NCI-H2029 (cell line): ENCODE measurements at regions not wholly inside any gene's neighbourhood (a gene's known extent, or its start where the extent isn't known, plus 50 kb on each side); places are given as distances from the start of the nearest gene placed in this dataset.

Experiments used
- DNase-seq: peaks from one replicate; lab custom pipeline; 2025; lab: John Stamatoyannopoulos, UW

DNA sequence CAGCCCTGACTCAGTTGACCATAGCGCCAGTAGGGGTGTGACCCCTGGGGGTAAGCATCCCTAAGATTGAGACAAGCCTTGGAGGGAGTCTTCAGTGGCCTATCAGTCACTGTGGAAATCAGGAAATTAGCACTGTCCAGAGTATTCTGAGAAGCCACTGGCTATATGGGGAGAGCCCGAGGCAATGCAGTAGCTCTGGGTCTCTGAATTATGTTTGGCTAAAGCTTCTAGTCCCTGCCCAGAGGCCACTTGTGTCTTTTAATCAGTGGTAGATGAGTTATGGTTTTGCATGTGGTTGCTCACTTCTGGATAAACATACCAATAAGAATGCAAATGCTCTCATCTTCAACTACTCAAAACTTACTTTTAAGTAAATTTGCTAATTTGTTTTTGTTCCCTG, 100.6 kb upstream of the TOX3 start:
- no peak for DNase-seq

DNA sequence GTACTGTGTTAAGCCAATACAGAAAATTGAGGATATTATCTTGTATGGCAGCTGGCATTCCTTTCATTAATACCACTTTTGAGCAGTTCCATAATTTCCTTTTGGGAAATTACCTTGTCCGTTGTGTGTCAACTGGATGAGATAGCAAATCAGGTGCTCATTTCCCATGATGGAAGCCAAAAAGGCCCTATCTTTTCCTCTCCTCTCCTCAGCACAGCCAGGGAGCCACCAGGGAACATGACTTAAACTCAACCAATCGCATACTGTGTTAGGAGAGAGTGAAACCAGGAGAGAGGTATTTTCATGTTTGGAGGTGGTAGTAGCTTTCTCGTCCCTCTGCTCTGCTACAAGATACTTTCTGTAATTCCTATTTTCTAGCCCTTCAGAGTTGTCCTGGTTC, 96.1 kb upstream of the TOX3 start:
- DNase-seq = no peak

DNA sequence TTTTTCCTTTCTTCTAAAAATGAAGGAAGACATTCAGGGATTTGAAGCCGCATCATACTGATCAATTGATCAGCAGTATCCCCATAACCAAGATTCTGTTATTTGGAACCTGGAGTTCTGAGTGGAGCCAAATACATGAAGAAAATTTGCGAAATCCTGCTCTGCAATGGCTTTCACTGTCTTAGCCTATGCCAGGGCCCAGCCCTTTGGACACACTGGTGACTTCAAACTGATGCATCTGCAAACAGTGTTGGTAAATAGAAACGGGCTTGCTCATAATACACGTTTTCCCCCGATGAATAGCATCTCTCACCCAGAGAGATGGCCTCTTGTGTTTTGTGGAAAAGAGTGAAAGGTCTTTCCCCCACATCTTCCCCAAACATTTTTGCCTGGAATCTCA, 87.6 kb upstream of the TOX3 start:
- no peak for DNase-seq

DNA sequence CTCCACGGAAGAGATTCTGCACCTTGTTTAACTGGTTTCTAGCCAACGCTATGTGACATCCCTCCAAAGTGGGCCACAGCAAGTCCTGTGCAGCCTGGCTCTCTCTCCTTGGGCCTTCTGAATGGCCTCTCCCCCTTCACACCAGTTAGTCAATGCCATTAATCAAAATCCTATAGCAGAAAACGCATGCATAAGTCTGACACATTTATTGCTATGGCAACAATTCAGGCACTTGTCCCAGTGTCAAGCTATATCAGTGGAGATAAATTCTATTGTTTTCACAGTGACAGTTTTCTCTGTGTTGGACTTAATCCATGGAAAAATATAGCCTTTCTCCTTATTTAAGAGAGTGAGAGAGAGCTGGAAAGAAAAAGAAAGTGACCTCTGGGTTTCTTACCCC, 87.2 kb upstream of the TOX3 start:
- DNase-seq = no peak

DNA sequence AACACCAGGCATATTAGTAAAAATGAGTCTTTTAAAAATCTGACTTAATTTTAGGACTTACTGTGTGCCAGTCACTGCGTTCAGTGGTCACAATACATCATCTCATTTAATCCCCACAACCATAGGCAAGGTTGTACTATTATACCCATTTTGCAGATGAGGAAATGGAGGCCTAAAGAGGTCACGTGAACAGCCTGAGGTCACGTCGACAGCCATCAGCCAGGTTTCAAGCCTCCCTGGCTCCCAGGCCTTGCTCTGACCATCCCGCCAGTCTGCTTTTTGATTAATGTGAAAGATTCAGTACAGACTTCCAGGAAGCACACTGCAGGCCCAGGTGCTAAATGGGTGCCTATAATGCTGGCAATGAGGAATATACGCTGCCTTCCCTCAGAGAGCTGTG, 86.3 kb upstream of the TOX3 start:
- DNase-seq = no peak

DNA sequence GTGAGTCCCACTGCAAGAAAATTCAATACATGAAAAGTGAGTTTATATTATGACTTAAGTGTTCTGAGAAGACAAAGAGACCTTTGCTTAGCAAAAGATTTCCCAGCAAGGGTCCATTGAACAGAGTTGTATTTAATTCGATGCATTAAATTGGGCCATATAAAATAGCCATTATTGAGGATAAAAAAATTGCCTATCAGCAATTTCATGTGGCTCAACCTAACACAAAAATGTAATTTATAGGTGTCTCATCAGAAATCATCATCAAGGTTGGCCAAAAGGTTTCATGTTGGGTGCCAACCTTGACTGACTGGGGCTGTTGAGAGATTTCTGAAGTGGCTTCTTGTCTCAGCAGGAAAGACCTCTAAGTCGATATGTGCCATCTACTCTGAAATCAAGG, 84.8 kb upstream of the TOX3 start:
- DNase-seq = no peak

DNA sequence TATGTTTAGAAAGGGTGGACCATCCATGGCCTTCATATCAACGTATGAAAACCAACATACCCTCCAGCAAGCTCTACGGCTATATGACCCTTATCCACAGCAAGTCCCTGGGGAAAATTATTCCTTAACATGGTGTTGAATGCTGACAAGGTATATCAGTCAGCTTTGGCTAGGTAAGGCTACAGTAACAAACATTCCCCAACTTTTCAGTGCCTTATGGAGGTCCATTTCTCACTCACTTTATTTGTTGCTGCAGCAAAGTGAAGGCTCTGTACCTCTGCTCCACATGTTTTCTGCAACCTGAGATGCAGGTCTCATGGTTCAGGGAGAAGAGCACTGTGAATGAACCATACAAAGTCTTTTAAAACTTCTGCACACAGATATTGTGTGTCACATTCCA, 83.8 kb upstream of the TOX3 start:
- DNase-seq = no peak

DNA sequence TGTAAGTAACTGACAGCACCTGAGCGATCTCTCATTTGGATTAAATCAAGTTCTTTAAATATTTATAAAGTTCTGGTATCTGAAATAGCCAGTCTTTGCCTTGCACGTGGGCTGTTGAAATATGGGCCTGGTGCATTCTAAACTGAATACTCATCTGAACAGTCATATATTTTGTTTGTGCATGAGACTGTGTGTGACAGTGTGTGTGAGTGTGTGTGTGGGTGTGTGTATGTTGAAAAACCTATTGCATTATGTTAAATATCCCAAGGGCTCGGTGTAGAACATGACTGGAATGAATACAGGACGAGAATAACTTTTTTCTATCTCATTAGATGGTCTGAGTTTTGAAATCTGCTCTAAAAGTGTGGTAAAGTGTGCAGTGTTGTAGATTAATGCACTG, 82.4 kb upstream of the TOX3 start:
- DNase-seq = no peak

DNA sequence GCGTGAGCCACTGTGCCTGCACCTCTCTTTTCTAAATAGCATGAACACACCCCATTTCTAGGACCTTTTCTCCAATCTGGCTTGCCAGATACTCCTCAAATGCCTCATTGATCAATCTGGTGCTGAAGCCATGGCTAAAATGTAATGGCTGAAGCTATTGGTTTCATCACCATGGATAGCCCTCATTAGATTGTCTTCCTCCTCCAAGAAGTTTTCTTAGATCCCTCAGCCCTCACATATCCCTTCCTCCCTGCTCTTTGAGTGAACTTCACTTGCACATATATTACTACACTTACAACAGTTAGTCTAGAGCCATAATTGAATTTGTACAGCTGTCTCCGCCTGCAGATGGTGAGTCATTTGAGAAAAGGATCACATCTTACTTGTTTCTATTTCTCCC, 77.9 kb upstream of the TOX3 start:
- DNase-seq = no peak

DNA sequence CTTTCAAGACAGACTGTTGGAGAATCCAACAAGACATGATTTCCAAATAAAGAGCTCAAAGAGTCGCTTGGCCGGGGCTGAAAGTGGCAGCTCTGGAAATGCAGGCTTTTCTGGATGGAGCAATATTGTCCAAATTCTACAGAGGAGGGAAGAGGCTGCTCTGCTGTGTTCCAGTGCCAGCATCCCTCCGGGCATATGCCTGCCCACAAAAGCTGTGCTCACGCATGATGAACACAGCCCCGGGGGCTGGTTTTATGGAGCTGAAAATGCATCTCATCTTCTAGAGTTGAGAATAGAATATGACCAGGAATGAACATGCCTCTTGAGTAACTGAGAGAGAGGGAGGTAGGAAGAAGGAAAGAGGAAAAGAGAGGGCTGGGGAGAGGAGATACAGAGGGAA, 74.7 kb upstream of the TOX3 start:
- no peak for DNase-seq

DNA sequence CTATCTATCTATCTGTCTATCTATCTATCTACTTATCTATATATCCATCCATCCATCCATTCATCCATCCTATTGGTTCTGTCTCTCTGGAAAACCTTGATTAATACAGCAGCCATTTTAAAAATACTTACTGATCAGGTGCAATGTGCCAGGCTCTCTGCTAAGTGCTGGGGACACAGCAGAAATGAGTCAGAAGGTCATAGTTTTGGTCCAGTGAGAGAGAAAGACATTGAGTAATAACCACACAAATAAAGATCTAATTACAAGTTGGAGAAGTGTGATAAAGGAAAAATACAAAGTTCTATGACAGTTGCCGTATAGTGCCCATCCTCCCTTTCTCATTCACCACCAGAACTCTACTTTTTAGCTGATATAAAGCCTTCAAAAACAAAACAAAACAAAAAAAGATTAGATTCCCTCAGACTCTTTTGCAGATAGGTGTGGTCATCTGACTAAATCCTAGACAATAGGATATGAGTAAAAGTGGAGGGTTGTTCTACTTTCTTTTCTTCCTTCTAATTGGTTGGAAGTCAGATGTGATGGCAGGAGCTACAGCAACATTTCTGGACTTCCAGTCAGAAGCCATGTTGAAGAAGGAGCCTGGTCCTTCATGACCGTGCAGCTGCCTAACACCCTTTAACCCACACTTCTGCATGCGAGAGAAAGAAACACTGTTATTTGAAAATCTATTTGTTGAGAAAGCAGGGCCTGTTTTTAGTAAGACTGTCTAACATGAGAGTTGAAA, 72.0 kb upstream of the TOX3 start:
- no peak for DNase-seq

DNA sequence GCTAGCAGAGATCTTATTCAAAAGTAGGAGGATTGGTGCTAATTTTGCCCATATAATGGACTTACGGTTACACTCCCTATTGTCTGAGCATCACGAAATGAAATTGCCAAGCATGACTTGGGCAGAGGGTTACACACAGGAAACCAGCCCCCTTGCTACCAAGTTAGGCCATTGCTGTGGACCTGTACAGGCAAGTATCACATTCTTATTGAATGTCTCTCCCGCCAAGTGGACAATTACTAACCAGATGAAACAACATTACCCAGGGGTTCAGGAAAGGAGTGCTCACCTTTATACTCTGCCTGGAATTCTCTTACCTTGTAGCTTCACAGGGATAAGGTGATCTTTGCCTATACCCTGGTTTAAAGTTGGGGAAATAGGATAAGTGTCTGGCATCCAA, 70.6 kb upstream of the TOX3 start:
- no peak for DNase-seq

DNA sequence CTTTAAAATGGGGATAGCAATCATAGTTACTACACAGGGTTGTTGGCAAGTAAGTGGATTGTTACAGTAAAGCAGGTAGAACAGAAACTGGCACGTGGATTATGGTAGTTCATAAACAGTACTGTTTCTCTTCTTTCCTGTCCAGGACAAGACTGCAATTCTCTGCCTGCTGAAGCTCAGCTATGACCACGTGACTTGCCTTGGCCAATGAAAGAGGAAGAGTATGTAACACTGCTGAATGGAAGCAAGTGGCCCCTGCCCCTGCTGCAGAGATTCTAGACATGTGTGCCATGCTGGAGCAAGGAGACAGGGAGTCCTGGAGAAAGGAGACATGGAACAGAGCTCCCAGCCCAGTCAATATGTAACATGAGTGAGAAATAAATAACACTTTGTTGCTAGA, 66.6 kb upstream of the TOX3 start:
- DNase-seq = no peak

DNA sequence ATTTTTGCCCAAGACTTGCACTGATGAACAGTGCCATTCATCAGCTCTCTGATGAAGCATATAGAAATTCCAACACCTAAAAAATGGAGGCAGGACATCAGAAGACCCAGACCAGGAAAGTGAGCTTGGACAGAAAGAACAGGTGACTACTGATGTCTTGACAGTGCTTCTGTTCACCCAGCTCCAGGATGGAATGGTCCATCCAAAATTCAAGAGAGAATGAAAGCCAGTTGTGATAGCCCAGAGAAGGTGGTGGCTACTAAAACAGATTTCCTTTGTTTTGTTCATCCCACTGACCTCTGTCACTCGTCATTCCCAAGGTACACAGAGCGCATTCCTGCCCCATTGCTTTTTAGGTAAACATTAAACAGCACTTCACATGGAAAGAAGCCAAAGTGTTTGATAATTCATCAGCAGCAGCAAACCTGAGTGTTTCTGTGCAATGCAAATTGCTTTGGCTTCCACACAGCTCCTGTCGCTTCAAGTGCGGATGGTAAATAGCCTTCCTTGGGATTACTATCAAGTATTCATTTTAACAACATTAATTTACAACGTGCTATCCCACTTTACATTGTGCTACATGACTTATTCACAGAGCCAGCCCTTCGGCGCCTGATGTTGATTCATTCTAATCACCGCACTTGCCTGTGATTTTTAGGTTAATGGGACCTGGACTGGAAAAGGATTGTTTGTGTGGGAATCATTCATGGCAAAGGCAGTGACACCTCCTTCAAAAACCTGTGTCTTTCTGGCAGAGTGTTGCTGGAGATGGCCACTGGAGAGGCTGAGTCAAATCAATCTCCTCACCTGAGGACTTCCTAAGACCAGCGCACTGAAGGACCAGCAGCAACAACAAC, 65.1 kb upstream of the TOX3 start:
- peak; percentile 60 for DNase-seq

DNA sequence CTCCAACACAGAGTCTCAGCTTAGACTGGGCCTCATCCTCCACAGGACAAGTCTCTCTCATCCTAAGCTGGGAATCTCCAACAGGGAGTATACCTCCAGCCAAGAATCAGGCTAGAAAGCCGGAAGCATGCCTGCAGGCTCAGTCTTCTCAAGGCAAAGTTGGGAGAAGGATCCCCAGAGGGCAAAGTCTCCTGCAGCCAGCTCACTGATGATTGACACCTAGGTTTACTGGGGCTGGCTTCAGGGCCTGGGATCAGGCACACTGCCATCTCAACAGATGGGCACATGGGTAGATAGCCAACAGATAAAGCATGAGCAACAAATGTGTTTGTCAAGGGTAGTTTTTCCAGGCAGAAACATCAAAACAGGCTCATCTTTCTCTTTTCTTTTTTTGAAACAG, 56.1 kb upstream of the TOX3 start:
- no peak for DNase-seq

DNA sequence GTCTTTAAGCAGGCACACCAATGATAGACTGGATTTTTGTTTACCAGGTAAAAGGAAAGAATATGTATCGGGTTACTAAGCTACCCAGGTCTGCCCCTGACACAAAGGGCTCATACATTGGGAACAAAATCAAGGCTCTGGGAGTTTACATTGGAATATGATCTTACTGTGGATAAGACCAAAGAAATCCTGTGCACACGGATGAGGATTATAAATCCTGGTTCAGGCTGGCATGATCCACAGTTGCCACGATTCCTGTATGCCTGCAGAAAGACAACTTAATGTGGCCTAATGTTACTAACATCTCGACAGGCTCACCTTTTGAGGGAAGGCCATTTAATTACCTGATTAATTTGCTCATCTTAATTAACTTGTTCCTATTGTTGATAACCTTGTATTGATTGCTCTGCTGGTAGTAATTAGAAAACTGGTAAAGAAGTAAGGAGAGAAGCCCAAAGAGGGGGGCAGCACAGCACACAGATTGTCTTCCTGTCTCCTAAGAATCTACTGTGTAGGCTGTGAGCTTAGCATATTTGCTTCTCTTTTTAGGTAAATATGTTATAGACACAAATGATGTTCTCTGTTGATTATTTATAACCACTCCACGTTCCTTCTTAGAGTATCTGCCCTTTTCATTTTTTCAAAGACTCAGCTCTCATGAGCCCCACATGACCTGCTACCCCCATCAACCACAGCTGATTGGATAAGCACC, 51.0 kb upstream of the TOX3 start:
- DNase-seq = peak; percentile 85

DNA sequence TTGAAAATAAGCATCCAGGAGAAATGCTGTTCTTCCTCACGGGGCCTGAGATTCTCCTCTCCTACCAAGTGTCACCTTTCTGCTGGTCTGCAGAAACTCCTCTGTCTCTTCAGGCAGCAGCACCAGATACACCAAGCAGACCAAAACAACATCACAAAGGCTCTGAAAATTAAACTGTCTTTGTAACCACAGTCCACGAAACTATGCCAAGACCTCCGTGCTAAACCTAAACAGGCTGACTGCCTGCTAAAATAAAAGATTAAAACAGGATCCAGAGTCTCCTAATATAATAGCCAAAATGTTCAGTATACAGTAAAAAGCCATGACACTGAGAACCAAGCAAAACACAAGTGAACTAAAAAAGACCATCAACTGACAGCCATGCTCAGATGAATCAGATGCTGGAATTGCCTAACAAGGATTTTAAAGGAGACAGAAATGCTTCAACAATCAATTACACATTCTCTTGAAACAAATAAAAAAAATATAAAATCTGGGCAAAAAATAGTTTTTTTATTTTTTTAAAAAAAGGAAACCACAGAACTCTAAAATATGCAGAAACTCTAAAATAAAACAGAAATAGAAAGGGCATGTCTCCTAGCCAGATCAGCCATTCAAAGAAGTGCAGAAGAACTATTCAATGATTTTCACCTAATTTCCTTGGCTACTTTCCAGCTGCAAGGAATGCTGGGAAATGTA, 50.3 kb upstream of the TOX3 start:
- DNase-seq = no peak
